ENCODE measurements at regions not wholly inside any gene's neighbourhood (a gene's known extent, or its start where the extent isn't known, plus 50 kb on each side); places are given as distances from the start of the nearest gene placed in this dataset.

DNA sequence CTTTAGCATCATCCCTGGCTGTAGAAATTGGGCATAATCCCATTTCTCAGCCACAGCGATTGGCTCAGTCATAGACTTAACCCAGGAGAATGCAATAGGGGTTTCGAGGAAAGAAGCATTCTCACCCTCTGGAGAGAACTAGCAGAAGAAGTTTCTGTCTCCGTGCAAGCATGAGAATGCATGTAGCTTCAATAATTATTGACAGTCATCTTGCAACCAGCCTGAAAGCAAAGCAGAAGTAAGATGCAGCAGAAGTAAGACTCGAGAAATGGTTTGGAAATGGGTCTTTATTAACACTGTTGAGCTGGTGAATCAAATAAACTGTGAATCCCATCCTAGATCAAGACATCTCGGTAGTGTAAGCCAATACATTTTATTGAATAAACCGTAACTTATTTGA is 828.8 kb upstream of the GJE1 start:
- TF ChIP-seq, protein P1, sequence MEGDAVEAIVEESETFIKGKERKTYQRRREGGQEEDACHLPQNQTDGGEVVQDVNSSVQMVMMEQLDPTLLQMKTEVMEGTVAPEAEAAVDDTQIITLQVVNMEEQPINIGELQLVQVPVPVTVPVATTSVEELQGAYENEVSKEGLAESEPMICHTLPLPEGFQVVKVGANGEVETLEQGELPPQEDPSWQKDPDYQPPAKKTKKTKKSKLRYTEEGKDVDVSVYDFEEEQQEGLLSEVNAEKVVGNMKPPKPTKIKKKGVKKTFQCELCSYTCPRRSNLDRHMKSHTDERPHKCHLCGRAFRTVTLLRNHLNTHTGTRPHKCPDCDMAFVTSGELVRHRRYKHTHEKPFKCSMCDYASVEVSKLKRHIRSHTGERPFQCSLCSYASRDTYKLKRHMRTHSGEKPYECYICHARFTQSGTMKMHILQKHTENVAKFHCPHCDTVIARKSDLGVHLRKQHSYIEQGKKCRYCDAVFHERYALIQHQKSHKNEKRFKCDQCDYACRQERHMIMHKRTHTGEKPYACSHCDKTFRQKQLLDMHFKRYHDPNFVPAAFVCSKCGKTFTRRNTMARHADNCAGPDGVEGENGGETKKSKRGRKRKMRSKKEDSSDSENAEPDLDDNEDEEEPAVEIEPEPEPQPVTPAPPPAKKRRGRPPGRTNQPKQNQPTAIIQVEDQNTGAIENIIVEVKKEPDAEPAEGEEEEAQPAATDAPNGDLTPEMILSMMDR (IDR thresholded peaks at IDR 0.05) = no peak
- TF ChIP-seq POLR2A (IDR thresholded peaks at IDR 0.05) = no peak
